ENCODE measurements at regions not wholly inside any gene's neighbourhood (a gene's known extent, or its start where the extent isn't known, plus 50 kb on each side); places are given as distances from the start of the nearest gene placed in this dataset.

DNA sequence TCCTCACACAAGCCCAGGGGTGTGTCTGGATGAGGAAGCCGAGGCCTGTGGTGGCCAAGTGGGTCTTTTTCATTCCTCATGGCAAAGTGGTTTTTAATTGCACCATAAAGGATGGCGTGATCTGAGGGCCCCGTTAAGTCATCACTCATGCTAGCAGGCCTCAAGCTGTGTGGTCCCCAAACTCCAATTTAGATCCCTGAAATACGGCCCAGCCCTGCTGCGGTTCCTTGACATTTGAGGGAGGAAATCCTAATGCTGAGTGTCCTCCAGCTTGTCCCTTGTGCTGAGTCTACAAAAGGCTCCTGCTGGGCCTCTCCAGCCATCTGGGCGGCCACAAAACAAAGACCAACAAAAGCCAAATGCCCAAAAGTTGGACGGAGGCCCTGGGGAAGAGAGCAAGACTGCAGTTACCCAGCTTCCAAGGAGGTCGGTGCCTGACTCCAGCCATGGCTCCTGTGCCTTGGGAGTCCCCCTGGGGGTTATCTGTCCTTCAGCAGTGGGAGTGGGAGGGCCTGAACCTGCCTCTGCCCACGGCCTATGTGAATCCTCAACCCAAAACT lies 162.3 kb upstream of the PDE10A start:
- no peak for TF ChIP-seq POLR2A (IDR thresholded peaks at IDR 0.05)
- TF ChIP-seq, protein P1, sequence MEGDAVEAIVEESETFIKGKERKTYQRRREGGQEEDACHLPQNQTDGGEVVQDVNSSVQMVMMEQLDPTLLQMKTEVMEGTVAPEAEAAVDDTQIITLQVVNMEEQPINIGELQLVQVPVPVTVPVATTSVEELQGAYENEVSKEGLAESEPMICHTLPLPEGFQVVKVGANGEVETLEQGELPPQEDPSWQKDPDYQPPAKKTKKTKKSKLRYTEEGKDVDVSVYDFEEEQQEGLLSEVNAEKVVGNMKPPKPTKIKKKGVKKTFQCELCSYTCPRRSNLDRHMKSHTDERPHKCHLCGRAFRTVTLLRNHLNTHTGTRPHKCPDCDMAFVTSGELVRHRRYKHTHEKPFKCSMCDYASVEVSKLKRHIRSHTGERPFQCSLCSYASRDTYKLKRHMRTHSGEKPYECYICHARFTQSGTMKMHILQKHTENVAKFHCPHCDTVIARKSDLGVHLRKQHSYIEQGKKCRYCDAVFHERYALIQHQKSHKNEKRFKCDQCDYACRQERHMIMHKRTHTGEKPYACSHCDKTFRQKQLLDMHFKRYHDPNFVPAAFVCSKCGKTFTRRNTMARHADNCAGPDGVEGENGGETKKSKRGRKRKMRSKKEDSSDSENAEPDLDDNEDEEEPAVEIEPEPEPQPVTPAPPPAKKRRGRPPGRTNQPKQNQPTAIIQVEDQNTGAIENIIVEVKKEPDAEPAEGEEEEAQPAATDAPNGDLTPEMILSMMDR (IDR thresholded peaks at IDR 0.05) = no peak

Measured in lower leg skin (tissue), 3 donors.